Fibroblast of the aortic adventitia (primary cell): ENCODE measurements at regions not wholly inside any gene's neighbourhood (a gene's known extent, or its start where the extent isn't known, plus 50 kb on each side); places are given as distances from the start of the nearest gene placed in this dataset.
A peak's percentile ranks its signal among the peaks of the same experiment; 100 is the strongest.

Experiments used
- DNase-seq: peaks from one replicate; pipeline ENCODE4 v3.0.0-alpha.2; 2010; ENCODE audit warnings: low read depth
- H3K4me3 ChIP-seq: 2 replicates; pipeline ENCODE4 v1.5.1; 2011; ENCODE audit warnings: low read depth, mild to moderate bottlenecking, control low read depth, low read length, moderate library complexity
- TF ChIP-seq, protein P1 (sequence below): IDR thresholded peaks from 2 replicates; pipeline ENCODE4 v1.5.1; 2011; ENCODE audit warnings: mild to moderate bottlenecking, low read length, control low read depth, inconsistent platforms; ENCODE audit not compliant: insufficient read depth

DNA sequence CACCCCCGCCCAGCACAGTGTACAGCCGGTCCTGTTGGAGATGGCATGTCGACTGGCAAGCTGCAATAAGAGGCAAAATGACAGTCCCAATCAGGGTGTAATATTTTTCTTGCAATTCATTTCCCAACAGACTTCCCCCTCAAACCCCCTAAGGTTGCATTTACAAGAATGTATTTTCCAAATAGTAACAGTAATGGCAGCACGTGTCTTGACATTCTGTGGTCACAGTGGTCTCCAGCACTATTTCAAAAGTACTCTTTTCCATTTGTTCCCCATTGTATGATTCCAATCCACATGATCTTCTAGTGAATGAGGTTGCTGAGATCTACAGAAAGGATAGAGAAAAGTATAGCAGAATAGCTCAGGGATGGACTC is 97.8 kb upstream of the CARMIL1 start:
- DNase-seq = no peak

DNA sequence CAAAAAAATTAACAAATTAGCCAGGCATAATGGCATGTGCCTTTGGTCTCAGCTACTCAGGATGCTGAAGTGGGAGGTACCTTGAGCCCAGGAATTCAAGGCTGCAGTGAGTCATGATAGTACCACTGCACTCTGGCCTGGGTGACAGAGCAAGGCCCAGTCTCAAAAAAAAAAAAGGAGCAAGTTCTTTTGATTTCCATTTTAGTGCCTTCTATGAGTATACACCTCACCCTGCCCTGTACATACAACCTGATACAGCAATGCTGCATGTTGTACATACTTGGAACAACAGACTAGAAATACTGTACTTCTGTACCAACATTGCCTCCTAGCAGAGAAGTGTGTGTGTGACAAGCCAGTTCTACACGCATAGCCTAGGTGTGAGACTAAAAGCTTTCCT is 97.3 kb upstream of the CARMIL1 start:
- no peak overlapping the region for H3K4me3 ChIP-seq
- no peak for DNase-seq
- TF ChIP-seq, protein P1, sequence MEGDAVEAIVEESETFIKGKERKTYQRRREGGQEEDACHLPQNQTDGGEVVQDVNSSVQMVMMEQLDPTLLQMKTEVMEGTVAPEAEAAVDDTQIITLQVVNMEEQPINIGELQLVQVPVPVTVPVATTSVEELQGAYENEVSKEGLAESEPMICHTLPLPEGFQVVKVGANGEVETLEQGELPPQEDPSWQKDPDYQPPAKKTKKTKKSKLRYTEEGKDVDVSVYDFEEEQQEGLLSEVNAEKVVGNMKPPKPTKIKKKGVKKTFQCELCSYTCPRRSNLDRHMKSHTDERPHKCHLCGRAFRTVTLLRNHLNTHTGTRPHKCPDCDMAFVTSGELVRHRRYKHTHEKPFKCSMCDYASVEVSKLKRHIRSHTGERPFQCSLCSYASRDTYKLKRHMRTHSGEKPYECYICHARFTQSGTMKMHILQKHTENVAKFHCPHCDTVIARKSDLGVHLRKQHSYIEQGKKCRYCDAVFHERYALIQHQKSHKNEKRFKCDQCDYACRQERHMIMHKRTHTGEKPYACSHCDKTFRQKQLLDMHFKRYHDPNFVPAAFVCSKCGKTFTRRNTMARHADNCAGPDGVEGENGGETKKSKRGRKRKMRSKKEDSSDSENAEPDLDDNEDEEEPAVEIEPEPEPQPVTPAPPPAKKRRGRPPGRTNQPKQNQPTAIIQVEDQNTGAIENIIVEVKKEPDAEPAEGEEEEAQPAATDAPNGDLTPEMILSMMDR = no peak

More for the DNA sequence above, 97.8 kb upstream of the CARMIL1 start:
- TF ChIP-seq, protein P1 = no peak
- no peak overlapping the region for H3K4me3 ChIP-seq

DNA sequence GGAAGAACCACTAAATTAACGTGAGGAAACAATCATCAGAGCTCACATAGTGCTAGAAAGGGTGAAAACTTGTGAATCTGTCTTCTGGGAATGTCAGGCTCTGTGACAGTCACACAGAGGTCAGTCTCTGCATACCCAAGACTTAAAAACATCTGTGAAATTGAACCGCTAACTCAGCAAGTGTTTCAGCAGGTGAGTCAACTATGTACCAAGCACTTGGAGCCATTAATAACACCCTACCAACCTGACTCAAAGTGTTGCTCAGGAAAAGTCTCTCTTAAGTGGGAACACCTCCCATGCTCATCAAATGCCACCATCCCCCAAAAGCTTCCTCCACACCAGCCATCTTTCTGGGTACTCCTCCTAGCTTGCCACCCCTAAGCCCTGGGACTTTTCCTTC is 92.3 kb upstream of the CARMIL1 start:
- H3K4me3 ChIP-seq = no peak overlapping the region
- DNase-seq = no peak
- TF ChIP-seq, protein P1 = no peak

DNA sequence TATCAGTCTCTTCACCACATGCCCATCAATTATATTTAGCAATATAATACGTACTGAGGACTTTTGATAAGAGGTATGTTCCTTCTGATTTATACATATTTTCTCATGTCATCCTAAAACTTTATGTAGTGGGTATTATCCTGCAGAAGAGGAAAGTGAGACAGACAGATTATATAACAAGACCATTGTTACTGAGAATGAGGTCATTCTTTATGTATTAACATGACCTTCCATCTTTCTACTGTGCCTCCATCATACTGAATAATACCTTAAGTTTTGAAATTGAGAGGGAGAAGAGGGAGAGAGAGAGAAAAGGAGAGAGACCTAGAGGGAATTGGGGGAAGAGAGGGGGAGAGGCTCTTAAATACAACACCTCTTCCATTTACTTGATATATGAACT is 90.9 kb upstream of the CARMIL1 start:
- TF ChIP-seq, protein P1 = no peak
- no peak overlapping the region for H3K4me3 ChIP-seq
- DNase-seq = no peak

DNA sequence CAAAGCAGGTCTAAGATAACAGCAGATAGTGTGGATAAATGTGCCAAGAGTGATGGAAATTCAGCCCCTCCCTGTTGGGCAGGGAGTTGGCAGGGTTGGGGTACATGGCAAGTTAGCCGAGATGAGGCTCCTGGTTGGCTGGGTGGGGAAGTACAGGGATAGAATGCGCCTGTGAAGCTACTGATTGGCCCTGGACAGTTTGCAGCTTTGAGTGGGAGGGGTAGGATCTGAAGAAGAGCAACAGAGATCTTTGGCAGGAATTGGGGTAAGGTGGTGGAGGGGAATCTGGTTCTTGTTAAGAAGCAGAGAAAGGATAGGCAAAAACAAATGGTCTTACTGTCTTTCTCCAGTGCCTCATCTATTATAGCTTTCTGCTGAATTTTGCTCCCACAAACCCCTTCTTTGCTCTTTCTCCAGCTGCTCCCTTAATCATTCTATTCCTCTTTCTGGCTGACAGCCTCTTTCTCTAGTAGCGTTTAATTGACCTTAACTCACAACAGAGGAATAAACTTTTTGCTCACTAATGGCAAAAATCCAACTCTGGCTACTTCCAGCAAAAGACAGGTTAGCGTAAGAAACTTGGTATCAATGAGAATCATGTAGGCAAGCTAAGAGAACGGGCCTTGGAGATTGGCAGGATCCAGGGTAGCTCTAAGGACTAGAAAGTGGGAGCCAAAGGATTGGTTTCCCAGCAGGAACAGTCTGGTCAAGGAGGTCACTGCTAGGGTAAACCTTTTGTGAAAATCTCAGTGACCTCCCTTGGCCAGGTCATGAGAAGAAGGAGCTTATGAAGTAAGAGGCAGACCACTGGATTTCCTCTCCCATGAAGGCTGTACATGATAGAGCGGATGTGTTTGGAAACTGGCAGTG is 86.3 kb upstream of the CARMIL1 start:
- peak; percentile 93 for DNase-seq
- TF ChIP-seq, protein P1 = no peak
- H3K4me3 ChIP-seq = no peak overlapping the region

DNA sequence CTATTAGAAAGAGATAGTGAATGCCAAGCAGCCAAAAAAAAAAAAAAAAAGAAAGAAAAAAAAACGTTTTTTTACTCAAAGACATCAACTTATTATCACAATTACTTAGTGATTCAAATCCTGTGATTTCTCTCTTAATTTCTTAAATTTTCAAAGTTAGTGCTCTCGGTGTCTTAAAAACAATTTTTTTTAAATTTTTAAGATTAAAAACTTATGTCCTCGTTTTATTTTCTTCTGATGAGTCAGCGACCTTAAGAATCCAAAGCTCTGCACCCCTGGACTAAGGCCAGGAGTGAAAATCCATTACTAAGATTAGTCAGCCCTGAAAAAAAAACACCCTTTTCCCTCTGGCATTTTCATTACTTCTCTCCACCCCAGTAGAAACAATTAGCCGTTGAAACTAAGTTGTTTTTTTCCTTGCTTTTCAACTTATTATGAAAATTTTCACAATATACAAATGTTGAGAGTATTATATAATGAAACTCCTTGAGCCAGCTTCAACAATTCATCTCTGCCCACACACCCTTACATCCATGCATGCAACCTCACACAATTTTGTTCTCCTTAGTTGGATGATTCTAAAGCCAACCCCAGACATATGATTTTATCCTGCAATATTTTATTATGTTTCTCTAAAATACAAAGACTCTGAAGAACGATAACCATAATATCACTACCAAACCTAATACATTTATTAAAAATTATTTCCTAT is 85.6 kb upstream of the CARMIL1 start:
- TF ChIP-seq, protein P1 = no peak
- no peak overlapping the region for H3K4me3 ChIP-seq
- DNase-seq = peak; percentile 99
